ENCODE measurements at regions not wholly inside any gene's neighbourhood (a gene's known extent, or its start where the extent isn't known, plus 50 kb on each side); places are given as distances from the start of the nearest gene placed in this dataset.
"Not testable (repeated sequence)": the region's sequence is repeated elsewhere in the genome, so short reads cannot be mapped to it uniquely, and the experiment has no call there.

GRCh38 chr6:47180633-47181032, 129.1 kb downstream of the TNFRSF21 start:
- DNase-seq, result no peak

DNA sequence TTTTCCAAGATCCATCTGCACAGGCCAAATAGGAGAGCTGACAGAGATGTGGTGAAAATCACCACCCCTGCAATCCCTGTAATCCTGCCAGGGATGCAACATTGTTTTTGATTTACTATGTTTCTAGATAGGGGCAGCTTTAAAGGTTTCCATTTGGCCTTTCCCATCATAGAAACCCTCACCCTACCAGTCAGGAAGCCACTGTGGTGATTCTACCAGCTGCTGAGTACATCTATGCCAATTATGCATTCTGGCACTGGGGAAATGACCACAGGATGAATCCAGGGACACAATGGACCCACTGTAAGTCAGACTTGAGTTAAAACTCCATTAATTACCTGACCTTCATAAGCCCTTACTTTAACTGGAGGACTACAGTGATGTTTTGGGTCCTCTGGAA, 130.4 kb downstream of the TNFRSF21 start:
- DNase-seq, result no peak

GRCh38 chr6:47175656-47176055, 133.5 kb upstream of the ADGRF1 start:
- DNase-seq, result no peak

- DNase-seq, result no peak
Observed at GRCh38 chr6:47174502-47175023, 132.4 kb upstream of the ADGRF1 start.

- DNase-seq, result not testable (repeated sequence)
Observed at GRCh38 chr6:47174063-47174462, 131.9 kb upstream of the ADGRF1 start.

GRCh38 chr6:47173145-47173544, 131.0 kb upstream of the ADGRF1 start:
- not testable (repeated sequence) for DNase-seq

DNA sequence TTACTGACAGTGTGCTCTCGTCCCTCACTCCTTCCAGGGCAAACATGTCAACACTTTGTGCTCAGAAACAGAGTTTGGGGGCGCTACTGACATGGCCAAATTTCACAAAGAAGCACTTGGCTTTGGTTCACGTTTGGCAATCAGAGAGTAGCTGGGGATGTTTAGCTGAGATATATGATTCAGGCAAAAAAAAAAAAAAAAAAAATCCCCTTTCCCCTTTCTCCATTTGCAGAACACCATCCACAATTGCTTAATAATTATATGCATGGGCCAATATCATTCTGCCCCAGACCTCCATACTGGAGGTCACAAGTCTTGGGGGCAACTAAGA, 128.4 kb upstream of the ADGRF1 start:
- DNase-seq, result no peak

- no peak for DNase-seq
Observed at GRCh38 chr6:47169785-47170616, 127.9 kb upstream of the ADGRF1 start.

DNA sequence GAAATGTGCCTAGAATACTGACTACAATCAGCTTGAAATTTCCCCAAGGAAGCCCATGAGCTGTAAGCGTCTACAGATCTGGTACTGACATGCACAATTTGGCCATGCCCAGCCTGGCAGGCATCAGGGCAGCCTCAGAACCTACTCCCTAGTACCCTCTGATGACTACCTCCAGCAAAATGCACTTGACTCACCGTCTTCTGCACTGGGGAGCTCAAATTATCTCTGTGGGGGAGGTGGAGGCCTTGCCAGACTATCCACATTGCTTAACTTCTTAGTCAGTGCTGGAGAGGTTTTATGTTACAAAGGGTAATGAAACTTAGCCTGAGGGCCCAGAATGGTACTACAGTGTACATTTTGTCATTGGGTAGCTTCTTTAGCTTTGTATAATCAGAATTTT, 126.0 kb upstream of the ADGRF1 start:
- no peak for DNase-seq

GRCh38 chr6:47165918-47166317, 123.8 kb upstream of the ADGRF1 start:
- DNase-seq, result no peak

DNA sequence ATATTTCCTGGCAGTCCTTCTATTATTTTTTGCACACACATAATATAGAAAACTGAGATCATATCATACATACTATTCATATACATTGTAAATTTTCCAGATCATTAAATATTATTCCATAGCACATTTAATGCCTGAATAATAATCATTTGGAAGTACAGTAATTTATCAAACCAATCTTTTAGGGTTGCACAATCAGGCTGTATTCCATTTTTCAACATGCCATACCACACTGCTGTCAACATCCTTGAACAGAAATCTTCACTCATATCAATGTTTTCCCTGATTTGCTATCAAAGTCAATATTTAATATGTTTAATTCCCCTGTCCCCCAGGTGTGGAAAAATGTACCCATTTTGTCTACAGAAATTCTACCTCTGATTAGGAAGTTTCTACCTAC, 122.7 kb upstream of the ADGRF1 start:
- DNase-seq, result no peak

GRCh38 chr6:47163536-47163935, 121.4 kb upstream of the ADGRF1 start:
- no peak for DNase-seq

GRCh38 chr6:47162793-47163192, 120.7 kb upstream of the ADGRF1 start:
- no peak for DNase-seq

- DNase-seq, result no peak
Observed at GRCh38 chr6:47162231-47162630, 120.1 kb upstream of the ADGRF1 start.

DNA sequence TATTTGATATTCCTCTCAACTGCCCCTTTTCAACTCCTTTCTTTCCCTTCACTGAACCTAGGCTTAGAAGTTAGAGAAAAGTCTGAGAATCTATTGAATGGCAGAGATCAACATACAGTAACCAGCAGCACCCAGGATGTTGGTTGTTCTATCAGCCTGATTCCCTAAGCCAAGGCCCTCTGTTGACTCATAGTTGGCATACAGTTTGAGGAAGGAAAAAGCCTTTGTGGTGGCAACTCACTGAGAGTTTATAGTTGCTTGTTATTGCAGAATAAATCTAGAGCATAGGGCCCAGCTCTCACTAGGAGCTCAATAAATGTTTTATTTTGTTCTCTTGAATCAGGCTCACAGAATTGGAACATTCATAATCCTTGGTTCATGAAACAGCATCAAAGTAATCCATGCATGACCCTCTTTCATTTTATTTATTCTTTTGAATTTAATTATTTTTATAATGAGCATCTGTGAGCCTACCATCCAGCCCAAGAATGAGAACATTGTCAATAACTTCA, 119.1 kb upstream of the ADGRF1 start:
- DNase-seq, result no peak

DNA sequence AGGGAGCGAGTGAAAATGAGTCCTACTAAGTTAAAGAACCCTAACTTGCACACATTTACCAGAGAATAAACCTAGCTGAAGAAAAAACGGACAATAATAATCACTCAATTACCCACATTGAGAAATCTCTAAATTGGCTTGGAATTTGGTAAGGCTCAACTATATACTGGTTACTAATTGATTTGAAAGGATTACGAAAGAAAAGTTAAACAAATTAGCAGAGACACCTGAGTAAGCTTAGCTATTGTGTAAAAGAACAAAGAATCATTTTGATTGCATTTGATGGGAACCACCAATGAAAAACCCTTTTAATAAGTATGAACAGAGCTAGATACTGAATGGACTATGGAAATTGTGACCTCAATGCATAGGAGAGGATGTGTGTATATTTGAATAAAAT, 118.6 kb upstream of the ADGRF1 start:
- no peak for DNase-seq

GRCh38 chr6:47159763-47160162, 117.6 kb upstream of the ADGRF1 start:
- no peak for DNase-seq

DNA sequence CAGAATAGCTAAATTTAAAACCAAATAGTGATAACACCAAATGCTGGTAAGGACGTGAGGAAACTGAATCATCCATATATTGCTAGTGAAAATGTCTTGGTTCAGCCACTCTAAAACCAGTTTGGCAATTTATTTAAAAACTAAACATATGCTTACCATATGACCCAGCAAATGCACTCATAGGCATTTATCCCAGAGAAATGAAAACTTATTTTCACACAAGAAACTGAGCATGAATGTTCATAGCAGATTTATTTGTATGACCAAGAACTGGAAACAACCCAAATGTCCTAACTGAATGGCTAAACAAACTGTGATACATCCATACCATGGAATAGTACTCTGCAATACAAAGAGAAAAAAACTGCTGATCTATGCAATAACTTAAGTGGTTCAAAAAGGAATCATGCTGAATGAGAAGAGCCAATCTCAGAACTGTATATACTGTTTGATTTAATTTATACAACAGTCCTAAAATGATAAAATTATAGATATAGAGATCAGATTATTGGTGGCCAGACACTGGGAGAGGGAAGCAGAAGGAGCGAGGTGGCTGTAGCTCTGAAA, 115.6 kb upstream of the ADGRF1 start:
- DNase-seq, result no peak

GRCh38 chr6:47157063-47157462, 114.9 kb upstream of the ADGRF1 start:
- no peak for DNase-seq

DNA sequence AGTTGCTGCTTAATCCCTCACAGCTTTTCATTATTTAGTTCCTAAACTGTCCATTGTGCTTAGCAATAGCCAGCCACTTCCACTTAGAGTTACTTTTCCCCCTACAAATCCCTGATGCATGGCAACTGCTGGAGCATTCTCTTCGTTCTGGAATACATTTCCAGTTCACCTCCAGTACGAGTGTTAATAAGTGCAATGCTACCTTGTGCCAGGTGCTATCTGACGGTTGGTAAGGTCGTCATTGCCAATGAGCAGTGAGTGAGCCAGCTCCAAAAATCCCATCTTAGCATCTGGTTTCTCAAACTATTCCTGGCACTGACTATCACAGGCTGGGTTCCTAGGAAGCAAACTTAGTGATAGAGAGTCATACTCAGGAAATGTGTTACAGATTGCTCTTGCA, 114.1 kb upstream of the ADGRF1 start:
- DNase-seq, result no peak

DNA sequence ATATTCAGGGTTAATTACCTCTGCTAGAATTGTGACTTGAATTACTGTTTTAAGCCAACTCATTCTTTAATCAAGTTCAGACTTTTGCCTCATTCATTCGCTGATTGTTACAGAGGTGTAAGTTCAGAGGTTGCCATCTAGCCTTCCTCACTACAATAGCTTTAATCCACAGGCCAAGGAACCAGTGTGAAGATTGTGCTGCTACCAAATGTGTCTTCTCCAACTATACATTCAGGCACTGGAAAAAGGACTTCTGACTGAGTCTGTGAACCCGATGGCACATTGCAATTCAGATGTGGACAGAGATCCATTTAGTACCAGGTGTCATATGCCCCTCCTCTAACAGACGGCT, 111.2 kb upstream of the ADGRF1 start:
- no peak for DNase-seq

DNA sequence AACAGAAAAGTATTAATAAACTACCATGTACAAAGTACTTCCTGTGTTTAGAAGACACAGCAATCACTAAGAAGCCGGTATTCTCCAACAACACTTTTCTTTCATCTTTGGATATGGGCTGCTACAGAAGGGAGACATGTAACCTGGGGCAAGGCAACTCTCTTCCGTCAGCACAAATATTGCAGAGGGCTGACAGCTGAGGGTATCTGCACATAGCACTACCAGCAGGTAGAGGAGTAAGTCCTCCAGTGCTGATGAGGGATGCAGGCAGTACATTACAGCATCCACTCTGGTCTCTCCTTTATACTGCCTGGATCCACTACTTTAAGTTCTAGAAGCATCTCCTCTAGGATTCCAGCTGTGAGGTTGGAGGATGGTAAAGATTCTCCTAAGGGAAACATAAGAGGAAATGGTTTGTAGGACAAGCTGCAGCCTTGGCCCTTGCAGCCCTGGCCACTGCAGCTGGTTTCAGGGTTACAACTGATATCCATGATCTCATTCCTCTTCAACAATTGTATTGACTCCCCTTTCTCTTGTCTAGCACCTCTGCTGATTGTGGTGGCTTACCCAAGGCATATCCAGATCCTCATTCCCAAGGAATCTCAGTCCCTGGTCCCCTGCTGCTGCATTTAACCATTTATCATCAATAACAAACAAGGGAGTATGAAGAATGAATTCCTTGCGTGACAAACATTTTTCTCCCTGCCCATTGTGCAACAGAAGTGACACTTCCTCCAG, 110.7 kb upstream of the ADGRF1 start:
- no peak for DNase-seq

DNA sequence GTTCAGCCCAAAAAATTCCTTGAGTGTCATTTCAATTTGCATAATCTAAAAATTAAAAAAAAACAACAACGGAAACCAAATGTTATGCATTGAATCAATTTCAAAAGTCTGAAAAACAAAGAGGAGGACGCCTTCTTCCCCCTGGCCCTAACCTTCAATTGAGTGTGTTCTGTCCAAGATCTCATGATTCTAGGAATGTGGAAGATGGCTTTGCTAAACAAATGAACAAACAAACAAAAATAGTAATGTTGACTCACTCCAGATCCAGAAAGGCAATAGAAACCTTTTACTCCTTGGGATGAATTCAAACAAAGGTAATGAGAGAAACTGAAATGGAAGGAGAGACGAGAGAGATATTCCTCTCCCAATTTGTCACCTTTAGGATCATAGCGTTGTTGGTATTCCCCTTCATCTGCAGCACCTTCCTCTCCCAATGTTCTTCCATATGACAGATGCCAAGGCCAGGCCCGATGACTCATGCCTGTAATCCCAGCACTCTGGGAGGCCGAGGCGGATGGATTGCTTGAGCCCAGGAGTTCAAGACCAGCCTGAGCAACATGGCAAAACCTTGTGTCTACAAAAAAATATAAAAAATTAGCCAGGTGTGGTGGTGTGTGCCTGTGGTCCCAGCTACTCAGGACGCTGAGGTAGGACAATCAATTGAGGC, 109.2 kb upstream of the ADGRF1 start:
- DNase-seq, result no peak
